IPS-18c (cell line): ENCODE measurements at regions not wholly inside any gene's neighbourhood (a gene's known extent, or its start where the extent isn't known, plus 50 kb on each side); places are given as distances from the start of the nearest gene placed in this dataset.
"Not testable (repeated sequence)": the region's sequence is repeated elsewhere in the genome, so short reads cannot be mapped to it uniquely, and the experiment has no call there.

Experiments
- H3K4me3 ChIP-seq: 2 replicates; pipeline ENCODE4 v1.7.0; 2013; ENCODE audit warnings: low read depth, mild to moderate bottlenecking, low read length, moderate library complexity; ENCODE audit not compliant: insufficient read depth
- H3K9me3 ChIP-seq: one replicate; pipeline ENCODE4 v1.6.1; 2013; ENCODE audit warnings: mild to moderate bottlenecking, low read length, moderate library complexity; ENCODE audit not compliant: control insufficient read depth, insufficient read depth

- no peak overlapping the region for H3K4me3 ChIP-seq
- no peaks in the 10 kb centered on the region for H3K9me3 ChIP-seq
Measured at GRCh38 chr3:135633078-135633477, 332.4 kb upstream of the PPP2R3A start.

- Histone ChIP-seq H3K9me3 (no peaks in the 10 kb centered on the region), H3K4me3 (no peak overlapping the region)
Measured at GRCh38 chr3:135636596-135636995, 328.9 kb upstream of the PPP2R3A start.

- Histone ChIP-seq H3K9me3 (no peaks in the 10 kb centered on the region), H3K4me3 (no peak overlapping the region)
Measured at GRCh38 chr3:135637013-135637412, 328.5 kb upstream of the PPP2R3A start.

DNA sequence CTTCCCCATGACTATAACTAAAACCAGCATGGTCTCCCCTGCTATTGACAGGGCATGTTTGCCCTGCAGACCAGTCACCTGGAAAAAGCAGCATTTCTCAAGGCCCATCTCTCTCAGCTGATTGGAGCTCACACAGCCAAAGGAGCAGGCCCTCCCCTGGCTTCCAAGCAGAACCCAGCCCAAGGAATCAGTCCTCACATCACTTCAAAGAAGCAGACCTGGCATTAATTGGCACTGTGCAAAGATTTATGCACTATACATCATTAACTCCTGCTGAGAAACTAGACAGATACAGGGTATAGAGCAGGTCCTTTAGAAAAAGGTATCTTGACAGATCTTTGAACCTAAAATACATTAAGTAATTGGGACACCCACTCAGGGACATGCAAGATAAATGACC lies 323.8 kb upstream of the PPP2R3A start:
- H3K9me3 ChIP-seq: no peaks in the 10 kb centered on the region
- H3K4me3 ChIP-seq: no peak overlapping the region

DNA sequence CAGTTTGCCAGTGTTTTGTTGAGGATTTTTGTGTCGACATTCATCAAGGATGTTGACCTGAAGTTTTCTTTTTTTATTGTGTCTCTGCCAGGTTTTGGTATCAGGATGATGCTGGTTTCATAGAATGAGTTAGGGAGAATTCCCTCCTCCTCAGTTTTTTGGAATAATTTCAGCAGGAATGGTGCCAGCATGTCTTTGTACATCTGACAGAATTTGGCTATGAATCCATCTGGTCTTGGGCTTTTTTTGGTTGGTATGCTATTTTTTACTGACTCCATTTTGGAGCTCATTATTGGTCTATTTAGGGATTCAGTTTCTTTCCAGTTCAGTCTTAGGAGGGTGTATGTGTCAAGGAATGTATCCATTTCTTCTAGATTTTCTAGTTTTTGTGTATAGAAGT lies 320.0 kb upstream of the PPP2R3A start:
- no peak overlapping the region for H3K4me3 ChIP-seq
- H3K9me3 ChIP-seq: no peaks in the 10 kb centered on the region

GRCh38 chr3:135646873-135647272 lies 318.7 kb upstream of the PPP2R3A start:
- H3K9me3 ChIP-seq: no peaks in the 10 kb centered on the region
- H3K4me3 ChIP-seq: no peak overlapping the region

GRCh38 chr3:135649361-135649760 lies 316.2 kb upstream of the PPP2R3A start:
- Histone ChIP-seq H3K4me3 (peak overlapping the region; percentile 20; the same call in 1 of the 2 replicates), H3K9me3 (no peaks in the 10 kb centered on the region)

GRCh38 chr3:135650309-135650708 lies 315.2 kb upstream of the PPP2R3A start:
- Histone ChIP-seq H3K9me3 (peaks cover 2% of the 10 kb centered on the region), H3K4me3 (no peak overlapping the region)

DNA sequence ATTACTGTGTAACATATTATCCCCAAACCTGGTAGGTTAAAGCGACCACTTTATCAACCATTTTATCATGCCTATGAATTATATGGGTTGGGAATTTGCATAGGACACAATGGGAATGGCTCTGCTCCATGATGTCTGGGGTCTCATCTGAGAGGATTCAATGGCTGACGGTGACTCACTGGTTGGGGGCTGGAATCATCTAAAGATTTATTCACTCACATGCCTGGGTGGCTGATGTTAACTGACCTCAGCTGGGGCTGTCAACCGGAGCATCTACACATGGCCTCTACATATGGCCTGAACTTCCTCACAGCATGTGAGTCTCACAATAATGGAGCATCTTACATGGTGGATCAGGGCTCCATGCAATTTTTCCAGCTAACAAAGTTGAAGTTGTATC lies 313.1 kb upstream of the PPP2R3A start:
- no peak overlapping the region for H3K4me3 ChIP-seq
- H3K9me3 ChIP-seq: peaks cover 2% of the 10 kb centered on the region

GRCh38 chr3:135655328-135655727 lies 310.2 kb upstream of the PPP2R3A start:
- Histone ChIP-seq H3K4me3 (no peak overlapping the region), H3K9me3 (peaks cover 2% of the 10 kb centered on the region)

DNA sequence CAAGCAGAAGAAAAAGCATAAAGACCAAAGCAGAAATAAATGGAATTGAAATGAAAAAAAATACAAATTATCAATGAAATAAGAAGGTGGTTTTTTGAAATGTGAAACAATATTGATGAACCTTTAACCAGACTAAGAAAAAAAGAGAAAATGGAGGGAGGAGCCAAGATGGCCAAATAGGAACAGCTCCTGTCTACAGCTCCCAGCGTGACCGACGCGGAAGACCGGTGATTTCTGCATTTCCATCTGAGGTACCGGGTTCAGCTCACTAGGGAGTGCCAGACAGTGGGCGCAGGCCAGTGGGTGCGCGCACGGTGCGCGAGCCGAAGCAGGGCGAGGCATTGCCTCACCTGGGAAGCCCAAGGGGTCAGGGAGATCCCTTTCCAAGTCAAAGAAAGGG lies 307.1 kb upstream of the PPP2R3A start:
- H3K4me3 ChIP-seq: peak overlapping the region; percentile 34; the same call in 1 of the 2 replicates
- not testable (repeated sequence) for H3K9me3 ChIP-seq

DNA sequence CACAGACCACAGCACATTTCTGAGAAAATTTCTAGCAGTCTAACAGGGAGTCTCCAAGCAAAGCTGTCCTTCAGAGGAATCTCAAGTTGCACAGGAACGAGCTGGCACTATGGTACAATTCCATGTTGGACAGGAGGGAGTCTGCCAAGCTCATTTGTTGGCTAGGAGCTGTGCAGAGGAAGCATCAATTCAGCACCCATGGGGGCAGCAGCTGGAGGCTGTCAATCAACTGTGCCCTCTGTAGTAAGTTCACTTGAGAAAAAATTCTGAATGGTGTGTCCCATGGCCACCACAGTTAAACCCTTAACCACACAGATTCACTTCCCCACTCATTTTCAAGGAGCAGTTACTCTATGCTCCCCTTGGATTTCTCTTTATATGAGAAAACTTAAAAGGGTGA lies 298.5 kb upstream of the PPP2R3A start:
- no peak overlapping the region for H3K4me3 ChIP-seq
- no peaks in the 10 kb centered on the region for H3K9me3 ChIP-seq

GRCh38 chr3:135674508-135674907 lies 291.0 kb upstream of the PPP2R3A start:
- Histone ChIP-seq H3K4me3 (no peak overlapping the region), H3K9me3 (no peaks in the 10 kb centered on the region)

- H3K9me3 ChIP-seq: no peaks in the 10 kb centered on the region
- H3K4me3 ChIP-seq: no peak overlapping the region
Measured at GRCh38 chr3:135678386-135678785, 287.1 kb upstream of the PPP2R3A start.

DNA sequence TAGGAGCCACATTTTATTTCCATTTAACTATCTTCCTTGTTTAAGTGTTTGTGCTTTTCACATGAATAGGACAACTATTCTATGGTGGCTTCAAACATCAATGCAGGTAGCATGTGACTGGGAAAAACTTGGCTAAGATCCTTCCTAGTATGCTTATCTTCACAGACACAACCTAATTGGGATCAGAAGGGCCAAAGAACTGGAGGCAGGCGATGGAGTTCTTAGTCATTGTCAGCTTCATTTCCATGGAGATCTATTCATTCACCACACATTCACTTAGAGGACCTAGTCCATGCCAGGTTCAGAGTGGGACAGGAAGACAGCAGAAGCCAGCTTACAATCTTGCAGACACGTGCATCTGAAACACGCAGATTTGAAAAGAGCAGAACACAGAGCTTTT lies 277.5 kb upstream of the PPP2R3A start:
- H3K9me3 ChIP-seq: no peaks in the 10 kb centered on the region
- H3K4me3 ChIP-seq: no peak overlapping the region

DNA sequence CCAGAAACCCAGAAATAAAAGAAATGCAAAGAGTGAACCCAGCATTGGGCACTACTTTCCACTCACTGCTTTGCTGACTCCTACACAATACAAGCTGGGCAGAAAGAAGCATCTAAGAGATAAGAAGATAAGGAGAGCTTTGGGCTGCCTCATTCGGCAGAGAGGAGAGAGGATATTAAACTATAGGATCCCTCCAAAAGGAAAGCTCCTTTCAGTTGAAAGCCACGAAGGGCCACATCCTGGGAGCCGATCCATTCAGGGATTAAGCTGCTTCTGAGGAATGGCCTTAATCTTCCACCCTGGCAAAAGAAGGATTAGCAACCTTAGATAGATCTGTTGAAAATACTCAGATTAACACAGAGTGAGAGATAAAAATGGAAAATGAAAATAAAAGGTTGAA lies 274.9 kb upstream of the PPP2R3A start:
- Histone ChIP-seq H3K9me3 (no peaks in the 10 kb centered on the region), H3K4me3 (no peak overlapping the region)

GRCh38 chr3:135691240-135691639 lies 274.3 kb upstream of the PPP2R3A start:
- Histone ChIP-seq H3K4me3 (no peak overlapping the region), H3K9me3 (no peaks in the 10 kb centered on the region)

- Histone ChIP-seq H3K9me3 (no peaks in the 10 kb centered on the region), H3K4me3 (no peak overlapping the region)
Measured at GRCh38 chr3:135694142-135694541, 271.4 kb upstream of the PPP2R3A start.

- Histone ChIP-seq H3K4me3 (no peak overlapping the region), H3K9me3 (no peaks in the 10 kb centered on the region)
Measured at GRCh38 chr3:135699741-135700140, 265.8 kb upstream of the PPP2R3A start.
